ENCODE measurements at regions not wholly inside any gene's neighbourhood (a gene's known extent, or its start where the extent isn't known, plus 50 kb on each side); places are given as distances from the start of the nearest gene placed in this dataset.

DNA sequence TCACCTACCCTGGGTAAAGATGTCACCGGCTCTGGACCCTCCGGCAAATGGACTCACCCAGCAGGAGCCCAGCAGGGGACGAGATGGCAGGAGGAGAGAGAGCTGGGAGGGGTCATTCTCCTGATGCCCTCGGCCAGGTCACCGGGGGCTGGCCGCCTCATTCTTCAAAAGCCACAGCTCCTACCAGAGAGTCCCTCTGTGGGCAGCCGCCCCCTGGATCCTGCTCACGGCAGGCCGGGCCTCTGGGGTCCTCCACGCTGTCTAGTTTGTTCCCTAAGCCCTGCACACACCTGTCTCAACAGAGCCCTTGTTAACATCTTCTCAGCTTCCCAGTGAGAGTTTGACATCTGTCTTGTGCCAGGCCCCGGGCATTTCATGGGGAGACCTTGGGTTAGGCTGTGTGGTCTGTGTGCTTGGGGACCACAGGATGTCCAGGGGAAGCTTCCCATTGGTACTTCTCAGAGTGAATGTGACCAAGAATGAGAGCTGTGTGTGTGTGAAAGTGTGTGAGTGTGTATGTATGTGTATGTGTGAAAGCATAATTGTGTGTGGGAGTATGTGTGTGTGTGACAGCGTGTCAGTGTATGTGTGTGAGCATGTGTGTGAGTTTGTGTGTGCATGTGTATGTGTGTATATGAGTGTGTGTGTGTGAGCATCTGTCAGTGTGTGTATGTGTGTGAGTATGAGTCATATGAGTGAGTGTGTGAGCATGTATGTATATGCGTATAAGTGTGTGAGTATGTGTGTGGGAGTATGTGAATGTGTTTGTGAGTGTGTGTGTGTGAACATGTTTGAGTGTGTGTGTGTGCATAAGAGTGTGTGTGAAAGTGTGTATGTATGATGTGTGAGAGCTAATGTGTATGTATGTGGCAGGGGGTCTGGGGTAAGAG is 65.5 kb upstream of the BCO1 start:
- TF ChIP-seq, protein P1, sequence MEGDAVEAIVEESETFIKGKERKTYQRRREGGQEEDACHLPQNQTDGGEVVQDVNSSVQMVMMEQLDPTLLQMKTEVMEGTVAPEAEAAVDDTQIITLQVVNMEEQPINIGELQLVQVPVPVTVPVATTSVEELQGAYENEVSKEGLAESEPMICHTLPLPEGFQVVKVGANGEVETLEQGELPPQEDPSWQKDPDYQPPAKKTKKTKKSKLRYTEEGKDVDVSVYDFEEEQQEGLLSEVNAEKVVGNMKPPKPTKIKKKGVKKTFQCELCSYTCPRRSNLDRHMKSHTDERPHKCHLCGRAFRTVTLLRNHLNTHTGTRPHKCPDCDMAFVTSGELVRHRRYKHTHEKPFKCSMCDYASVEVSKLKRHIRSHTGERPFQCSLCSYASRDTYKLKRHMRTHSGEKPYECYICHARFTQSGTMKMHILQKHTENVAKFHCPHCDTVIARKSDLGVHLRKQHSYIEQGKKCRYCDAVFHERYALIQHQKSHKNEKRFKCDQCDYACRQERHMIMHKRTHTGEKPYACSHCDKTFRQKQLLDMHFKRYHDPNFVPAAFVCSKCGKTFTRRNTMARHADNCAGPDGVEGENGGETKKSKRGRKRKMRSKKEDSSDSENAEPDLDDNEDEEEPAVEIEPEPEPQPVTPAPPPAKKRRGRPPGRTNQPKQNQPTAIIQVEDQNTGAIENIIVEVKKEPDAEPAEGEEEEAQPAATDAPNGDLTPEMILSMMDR (IDR thresholded peaks at IDR 0.05) = no peak
- TF ChIP-seq POLR2A (IDR thresholded peaks at IDR 0.05) = no peak
- TF ChIP-seq POLR2AphosphoS5 (IDR thresholded peaks at IDR 0.05) = no peak
- TF ChIP-seq EP300 (IDR thresholded peaks at IDR 0.05) = no peak

All from suprapubic skin (tissue), 4 donors.